ENCODE measurements at regions not wholly inside any gene's neighbourhood (a gene's known extent, or its start where the extent isn't known, plus 50 kb on each side); places are given as distances from the start of the nearest gene placed in this dataset.

GRCh38 chr18:47593744-47594472, 336.6 kb downstream of the SMAD2 start:
- no peak for DNase-seq
- Histone ChIP-seq H3K4me1 (no peaks in the 10 kb centered on the region), H3K9me3 (no peaks in the 10 kb centered on the region), H3K27ac (no peak overlapping the region), H3K27me3 (no peaks in the 10 kb centered on the region), H3K4me3 (no peak overlapping the region), H3K36me3 (no peaks in the 10 kb centered on the region)
- no peak for ATAC-seq
- intact Hi-C loops (cut with DNase I): no loop called here
- no peak for TF ChIP-seq POLR2A (IDR thresholded peaks at IDR 0.05)
- no peak for TF ChIP-seq CTCF (IDR thresholded peaks at IDR 0.05)
- WGBS (ENCODE audit: insufficient coverage, low coverage, low lambda C conversion rate, missing lambda C conversion rate): 26% methylated on average over 13 of the region's 13 CpGs

GRCh38 chr18:47591429-47591828, 339.0 kb downstream of the SMAD2 start:
- no peak overlapping the region for H3K27ac ChIP-seq
- H3K9me3 ChIP-seq: no peaks in the 10 kb centered on the region
- WGBS (ENCODE audit: insufficient coverage, low coverage, low lambda C conversion rate, missing lambda C conversion rate): 47% methylated on average over 3 of the region's 3 CpGs
- intact Hi-C loops (cut with DNase I): no loop called here
- H3K36me3 ChIP-seq: no peaks in the 10 kb centered on the region
- TF ChIP-seq POLR2A (IDR thresholded peaks at IDR 0.05) (no peak), CTCF (IDR thresholded peaks at IDR 0.05) (no peak)
- H3K27me3 ChIP-seq: no peaks in the 10 kb centered on the region
- DNase-seq (no peak), ATAC-seq (no peak)
- H3K4me1 ChIP-seq: no peaks in the 10 kb centered on the region
- no peak overlapping the region for H3K4me3 ChIP-seq

- DNase-seq (peak in 2 of 3 donors; percentile 55 to 70), ATAC-seq (peak; percentile 60 to 84 (median 73))
- Histone ChIP-seq H3K27me3 (no peaks in the 10 kb centered on the region), H3K27ac (no peak overlapping the region), H3K4me3 (no peak overlapping the region), H3K9me3 (no peaks in the 10 kb centered on the region), H3K4me1 (peaks cover 0 to 7% (median 2%) of the 10 kb centered on the region in 4 donors), H3K36me3 (no peaks in the 10 kb centered on the region)
- WGBS (ENCODE audit: insufficient coverage, low coverage, low lambda C conversion rate, missing lambda C conversion rate): 11% methylated on average over 2 of the region's 2 CpGs
- TF ChIP-seq POLR2A (IDR thresholded peaks at IDR 0.05) (no peak), CTCF (IDR thresholded peaks at IDR 0.05) (no peak)
- intact Hi-C loops (cut with DNase I): no loop called here
Observed at GRCh38 chr18:47587587-47587986, 336.1 kb upstream of the SKOR2 start.

- no peak overlapping the region for H3K27ac ChIP-seq
- WGBS (ENCODE audit: insufficient coverage, low coverage, low lambda C conversion rate, missing lambda C conversion rate): 79% methylated on average over 2 of the region's 2 CpGs
Observed at GRCh38 chr18:47586418-47587070, 335.1 kb upstream of the SKOR2 start.

More at GRCh38 chr18:47586418-47587070, 335.1 kb upstream of the SKOR2 start:
- no peaks in the 10 kb centered on the region for H3K36me3 ChIP-seq
- no peaks in the 10 kb centered on the region for H3K27me3 ChIP-seq
- H3K9me3 ChIP-seq: no peaks in the 10 kb centered on the region
- peaks cover 0 to 7% (median 2%) of the 10 kb centered on the region in 4 donors for H3K4me1 ChIP-seq
- DNase-seq: no peak
- TF ChIP-seq CTCF (IDR thresholded peaks at IDR 0.05): no peak
- no peak for TF ChIP-seq POLR2A (IDR thresholded peaks at IDR 0.05)
- H3K4me3 ChIP-seq: no peak overlapping the region
- no peak for ATAC-seq
- intact Hi-C loops (cut with DNase I): no loop called here

Measured in right lobe of liver (tissue), 6 donors.